K562 (cell line): ENCODE measurements at regions not wholly inside any gene's neighbourhood (a gene's known extent, or its start where the extent isn't known, plus 50 kb on each side); places are given as distances from the start of the nearest gene placed in this dataset.

ENCODE experiments used
- POLR2A ChIP-seq: fragments of 450-650 bp; conservative IDR thresholded peaks from 2 replicates; pipeline ENCODE4 v1.6.1; 2016
- TF ChIP-seq, protein P1 (sequence below): fragments of 450-650 bp; IDR thresholded peaks from 2 replicates; pipeline ENCODE4 v1.6.1; 2016; ENCODE audit warnings: antibody characterized with exemption

DNA sequence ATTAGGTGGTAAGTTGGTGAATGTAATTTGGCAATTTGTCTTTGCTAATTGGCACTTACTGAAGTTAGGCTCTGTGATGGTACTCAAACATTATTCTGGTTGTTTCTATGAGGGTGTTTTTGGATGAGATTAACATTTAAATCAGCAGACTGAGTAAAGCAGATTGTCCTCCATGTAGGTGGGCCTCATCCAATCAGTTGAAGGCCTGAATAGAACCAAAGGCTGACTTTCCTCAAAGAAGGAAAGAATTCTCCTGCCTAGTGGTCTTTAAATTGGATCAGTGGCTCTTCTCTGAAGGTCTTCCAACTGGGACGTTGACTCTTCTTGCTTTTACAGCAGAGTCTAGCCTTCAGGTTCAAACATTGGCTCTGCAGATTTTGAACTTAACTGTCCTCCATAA, 278.3 kb downstream of the KIF20B start:
- TF ChIP-seq POLR2A, result no peak
- TF ChIP-seq, protein P1, sequence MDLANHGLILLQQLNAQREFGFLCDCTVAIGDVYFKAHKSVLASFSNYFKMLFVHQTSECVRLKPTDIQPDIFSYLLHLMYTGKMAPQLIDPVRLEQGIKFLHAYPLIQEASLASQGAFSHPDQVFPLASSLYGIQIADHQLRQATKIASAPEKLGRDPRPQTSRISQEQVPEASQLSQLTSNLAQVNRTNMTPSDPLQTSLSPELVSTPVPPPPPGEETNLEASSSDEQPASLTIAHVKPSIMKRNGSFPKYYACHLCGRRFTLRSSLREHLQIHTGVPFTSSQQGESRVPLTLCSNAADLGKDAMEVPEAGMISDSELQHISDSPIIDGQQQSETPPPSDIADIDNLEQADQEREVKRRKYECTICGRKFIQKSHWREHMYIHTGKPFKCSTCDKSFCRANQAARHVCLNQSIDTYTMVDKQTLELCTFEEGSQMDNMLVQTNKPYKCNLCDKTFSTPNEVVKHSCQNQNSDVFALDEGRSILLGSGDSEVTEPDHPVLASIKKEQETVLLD, result no peak
